A673 (cell line): ENCODE measurements at regions not wholly inside any gene's neighbourhood (a gene's known extent, or its start where the extent isn't known, plus 50 kb on each side); places are given as distances from the start of the nearest gene placed in this dataset.

Source experiments
- BruUV-seq: library from RNA; stranded (reverse); fragments of 400-500 nt; replicated peaks from 2 replicates; lab custom pipeline; 2021; lab: Mats Ljungman, UMichigan
- CTCF ChIA-PET: fragments of 300-600 bp; sonication (Branson Sonifier 250); formaldehyde crosslinking; loops from one replicate; lab custom pipeline; 2022; ENCODE audit warnings: antibody characterized with exemption; lab: Charles Lee
- POLR2A ChIA-PET: fragments of 300-600 bp; sonication (Branson Sonifier 250); formaldehyde crosslinking; loops from one replicate; lab custom pipeline; 2022; ENCODE audit warnings: antibody characterized with exemption; ENCODE audit not compliant: low non-redundant PET; lab: Charles Lee
- DNase-seq: peaks from one replicate; pipeline ENCODE4 v3.0.0-alpha.2; 2015; ENCODE audit warnings: low spot score
- H3K27ac ChIP-seq: fragments of 200-600 bp; sonication (generic); 2 replicates; pipeline ENCODE4 v1.5.1; 2016; ENCODE audit warnings: mixed run types, low read depth, mild to moderate bottlenecking, mixed read lengths, antibody characterized with exemption, low read length; ENCODE audit not compliant: poor library complexity, severe bottlenecking
- H3K27me3 ChIP-seq: fragments of 200-600 bp; sonication (generic); replicated peaks from 2 replicates; pipeline ENCODE4 v1.6.1; 2017; ENCODE audit warnings: mixed run types, low read depth, mild to moderate bottlenecking, mixed read lengths, antibody characterized with exemption, low read length; ENCODE audit not compliant: insufficient read depth, poor library complexity
- H3K36me3 ChIP-seq: fragments of 200-600 bp; sonication (generic); 2 replicates; pipeline ENCODE4 v1.6.1; 2016; ENCODE audit warnings: mixed run types, mild to moderate bottlenecking, mixed read lengths, antibody characterized with exemption, low read length; ENCODE audit not compliant: insufficient read depth, poor library complexity, severe bottlenecking
- H3K4me1 ChIP-seq: fragments of 200-600 bp; sonication (generic); 2 replicates; pipeline ENCODE4 v1.6.1; 2017; ENCODE audit warnings: mixed run types, mild to moderate bottlenecking, mixed read lengths, antibody characterized with exemption, low read length; ENCODE audit not compliant: insufficient read depth, poor library complexity, severe bottlenecking
- H3K4me3 ChIP-seq: fragments of 200-600 bp; sonication (generic); 2 replicates; pipeline ENCODE4 v1.5.1; 2016; ENCODE audit warnings: low read depth, mixed run types, mild to moderate bottlenecking, mixed read lengths, low read length; ENCODE audit not compliant: poor library complexity, severe bottlenecking
- H3K9me3 ChIP-seq: fragments of 200-600 bp; sonication (generic); 2 replicates; pipeline ENCODE4 v1.6.1; 2016; ENCODE audit warnings: mixed run types, low read depth, mild to moderate bottlenecking, mixed read lengths, antibody characterized with exemption, low read length; ENCODE audit not compliant: poor library complexity, severe bottlenecking
- CTCF ChIP-seq: fragments of 300-800, 200-600 bp; sonication (generic); conservative IDR thresholded peaks from 2 replicates; pipeline ENCODE4 v1.5.1; 2017; ENCODE audit warnings: low read depth, mild to moderate bottlenecking, antibody characterized with exemption, low read length, moderate library complexity, mixed read lengths
- EZH2 ChIP-seq: fragments of 200-600 bp; sonication (generic); IDR thresholded peaks from 2 replicates; pipeline ENCODE4 v1.6.1; 2017; ENCODE audit warnings: borderline replicate concordance, low read depth, mild to moderate bottlenecking, mixed read lengths, antibody characterized with exemption, low read length; ENCODE audit not compliant: poor library complexity, severe bottlenecking
- intact Hi-C: fragments of 100-400 bp; cut with micrococcal nuclease; formaldehyde crosslinking; loops from one replicate; pipeline ENCODE4 v1.10.0; 2022; ENCODE audit not compliant: unreplicated experiment

GRCh38 chr7:113659416-113659815, 259.4 kb downstream of the PPP1R3A start:
- Histone ChIP-seq H3K27ac (no peak overlapping the region), H3K36me3 (no peaks in the 10 kb centered on the region), H3K9me3 (no peaks in the 10 kb centered on the region), H3K4me3 (no peak overlapping the region), H3K27me3 (no peaks in the 10 kb centered on the region), H3K4me1 (no peaks in the 10 kb centered on the region)
- intact Hi-C loops: no loop called here
- ChIA-PET POLR2A (no interaction called here), CTCF (no interaction called here)
- TF ChIP-seq CTCF: no peak
- TF ChIP-seq EZH2: no peak
- BruUV-seq: no TSS peak
- no peak for DNase-seq

GRCh38 chr7:113657603-113658002, 261.2 kb downstream of the PPP1R3A start:
- TF ChIP-seq EZH2 (no peak), CTCF (no peak)
- Histone ChIP-seq H3K9me3 (no peaks in the 10 kb centered on the region), H3K27ac (no peak overlapping the region), H3K4me3 (no peak overlapping the region), H3K36me3 (no peaks in the 10 kb centered on the region), H3K27me3 (no peaks in the 10 kb centered on the region), H3K4me1 (no peaks in the 10 kb centered on the region)
- ChIA-PET CTCF (no interaction called here), POLR2A (no interaction called here)
- intact Hi-C loops: no loop called here
- DNase-seq: no peak
- BruUV-seq: no TSS peak

- Histone ChIP-seq H3K9me3 (no peaks in the 10 kb centered on the region), H3K36me3 (no peaks in the 10 kb centered on the region), H3K4me3 (no peak overlapping the region), H3K4me1 (no peaks in the 10 kb centered on the region), H3K27me3 (no peaks in the 10 kb centered on the region), H3K27ac (no peak overlapping the region)
- POLR2A ChIA-PET: no interaction called here
- CTCF ChIA-PET: no interaction called here
- no peak for DNase-seq
- intact Hi-C loops: no loop called here
- BruUV-seq: no TSS peak
- TF ChIP-seq EZH2: no peak
- TF ChIP-seq CTCF: no peak
Observed at GRCh38 chr7:113652501-113652900, 266.3 kb downstream of the PPP1R3A start.

GRCh38 chr7:113649556-113649955, 269.3 kb downstream of the PPP1R3A start:
- Histone ChIP-seq H3K27ac (no peak overlapping the region), H3K36me3 (no peaks in the 10 kb centered on the region), H3K4me1 (no peaks in the 10 kb centered on the region), H3K27me3 (no peaks in the 10 kb centered on the region), H3K4me3 (no peak overlapping the region), H3K9me3 (no peaks in the 10 kb centered on the region)
- no TSS peak for BruUV-seq
- DNase-seq: no peak
- CTCF ChIA-PET: no interaction called here
- TF ChIP-seq CTCF (no peak), EZH2 (no peak)
- POLR2A ChIA-PET: no interaction called here
- intact Hi-C loops: no loop called here
